ENCODE measurements at regions not wholly inside any gene's neighbourhood (a gene's known extent, or its start where the extent isn't known, plus 50 kb on each side); places are given as distances from the start of the nearest gene placed in this dataset.

DNA sequence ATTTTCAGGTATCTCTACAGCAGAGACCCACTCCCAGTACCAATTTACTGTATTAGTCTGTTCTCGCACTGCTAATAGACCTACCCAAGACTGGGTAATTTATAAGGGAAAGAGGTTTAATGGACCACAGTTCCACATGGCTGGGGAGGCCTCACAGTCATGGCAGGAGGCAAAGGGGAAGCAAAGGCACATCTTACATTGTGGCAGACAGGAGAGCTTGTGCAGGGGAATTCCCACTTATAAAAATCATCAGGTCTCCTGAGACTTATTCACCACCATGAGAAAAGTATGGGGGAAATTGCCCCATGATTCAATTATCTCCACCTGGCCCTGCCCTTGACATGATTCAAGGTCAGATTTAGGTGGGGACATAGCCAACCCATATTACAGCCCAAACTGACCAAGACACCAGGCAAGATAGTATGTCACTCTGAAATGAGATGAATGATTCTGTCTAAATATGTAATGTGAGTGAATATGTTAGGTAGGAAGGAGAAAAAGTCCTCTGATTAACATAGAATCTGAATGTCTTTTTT is 182.5 kb upstream of the CDH12 start:
- H3K4me1 ChIP-seq (ENCODE audit: insufficient read depth, low read length): no peaks in the 10 kb centered on the region
- no peak overlapping the region for H3K9ac ChIP-seq (ENCODE audit: low read depth, low read length)
- no peaks in the 10 kb centered on the region for H3K9me3 ChIP-seq (ENCODE audit: control insufficient read depth, insufficient read depth, low read length)
- H3K36me3 ChIP-seq (ENCODE audit: insufficient read depth, low read length): no peaks in the 10 kb centered on the region

DNA sequence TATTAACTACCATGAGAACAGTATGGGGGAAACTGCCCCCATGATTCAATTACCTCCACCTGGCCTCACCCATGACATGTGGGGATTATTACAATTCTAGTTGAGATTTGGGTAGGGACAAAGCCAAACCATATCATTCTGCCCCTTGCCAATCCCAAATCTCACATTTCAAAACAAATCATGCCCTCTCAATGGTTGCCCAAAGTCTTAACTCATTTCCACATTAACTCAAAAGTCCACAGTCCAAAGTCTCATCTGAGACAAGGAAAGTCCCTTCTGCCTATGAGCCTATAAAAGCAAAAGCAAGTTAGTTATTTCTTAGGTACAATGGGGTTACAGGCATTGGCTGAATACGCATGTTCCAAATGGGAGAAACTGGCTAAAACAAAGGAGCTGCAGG is 180.7 kb upstream of the CDH12 start:
- H3K9ac ChIP-seq (ENCODE audit: low read depth, low read length): no peak overlapping the region
- H3K9me3 ChIP-seq (ENCODE audit: control insufficient read depth, insufficient read depth, low read length): no peaks in the 10 kb centered on the region
- H3K36me3 ChIP-seq (ENCODE audit: insufficient read depth, low read length): no peaks in the 10 kb centered on the region
- H3K4me1 ChIP-seq (ENCODE audit: insufficient read depth, low read length): no peaks in the 10 kb centered on the region

DNA sequence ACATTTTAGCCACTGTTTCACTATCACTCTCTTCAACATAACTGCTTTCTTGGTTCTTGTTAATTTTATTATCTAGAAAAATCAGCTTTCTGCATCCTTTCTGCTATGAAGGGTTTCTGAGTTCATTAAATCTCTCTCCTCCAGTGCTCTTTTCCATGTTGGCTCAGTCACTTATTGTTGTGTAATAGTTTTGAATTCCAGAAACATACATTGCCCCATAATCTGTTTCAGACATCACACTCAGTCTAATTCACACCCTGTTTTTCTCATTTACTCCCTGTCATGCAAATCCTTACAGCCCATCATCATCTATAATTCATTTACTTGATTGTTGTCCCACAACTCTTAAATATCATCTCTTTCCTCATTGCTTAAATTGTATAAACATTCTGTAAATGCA is 176.1 kb upstream of the CDH12 start:
- no peaks in the 10 kb centered on the region for H3K36me3 ChIP-seq (ENCODE audit: insufficient read depth, low read length)
- H3K9me3 ChIP-seq (ENCODE audit: control insufficient read depth, insufficient read depth, low read length): no peaks in the 10 kb centered on the region
- no peaks in the 10 kb centered on the region for H3K4me1 ChIP-seq (ENCODE audit: insufficient read depth, low read length)
- H3K9ac ChIP-seq (ENCODE audit: low read depth, low read length): no peak overlapping the region

DNA sequence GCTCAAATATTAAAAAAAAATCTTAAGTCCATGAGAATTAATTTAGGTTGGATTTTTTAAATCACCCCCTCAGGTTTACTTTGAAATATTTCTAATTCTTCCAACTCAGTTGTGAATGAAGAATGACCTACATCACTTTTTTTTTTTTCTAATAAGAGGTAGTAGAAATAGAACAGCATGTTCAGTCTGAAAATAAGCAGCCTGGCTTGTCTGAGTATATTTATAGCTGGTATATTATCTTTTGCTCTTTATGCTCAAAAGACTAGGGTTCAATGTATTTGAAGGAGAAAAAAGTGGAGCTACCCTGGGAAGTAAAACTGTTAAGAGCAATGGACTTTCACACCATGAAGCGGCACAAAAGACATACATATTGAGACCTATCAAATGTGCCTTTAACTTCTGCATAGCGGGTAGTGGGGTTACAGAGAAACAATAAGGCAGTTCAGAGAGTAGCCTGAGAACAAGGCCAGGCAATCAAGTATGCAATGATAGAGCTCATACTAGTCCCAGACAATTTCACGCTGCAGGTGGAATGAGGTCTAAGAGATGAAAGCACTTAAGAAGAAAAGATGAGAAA is 175.4 kb upstream of the CDH12 start:
- Histone ChIP-seq H3K4me1 (ENCODE audit: insufficient read depth, low read length) (no peaks in the 10 kb centered on the region), H3K9me3 (ENCODE audit: control insufficient read depth, insufficient read depth, low read length) (no peaks in the 10 kb centered on the region), H3K9ac (ENCODE audit: low read depth, low read length) (no peak overlapping the region), H3K36me3 (ENCODE audit: insufficient read depth, low read length) (no peaks in the 10 kb centered on the region)

DNA sequence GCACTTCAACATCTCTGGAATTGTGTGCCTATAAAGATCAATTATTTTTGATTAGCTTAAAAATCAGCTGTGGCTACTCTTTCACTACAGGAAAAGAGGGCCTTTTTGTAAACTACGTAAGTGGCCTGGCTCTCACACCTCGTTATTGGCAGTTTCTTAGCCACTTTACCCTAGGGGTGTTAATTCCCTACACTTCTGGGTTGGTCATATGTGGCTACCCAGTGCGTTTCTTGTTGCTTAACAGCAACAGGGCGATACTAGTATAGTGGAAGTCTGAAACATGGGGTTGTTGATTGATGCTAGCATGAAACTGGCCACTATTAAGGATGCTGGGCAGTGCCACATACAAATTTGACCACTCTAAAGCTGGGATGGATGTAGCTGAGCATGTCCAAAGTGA is 174.7 kb upstream of the CDH12 start:
- Histone ChIP-seq H3K4me1 (ENCODE audit: insufficient read depth, low read length) (no peaks in the 10 kb centered on the region), H3K9me3 (ENCODE audit: control insufficient read depth, insufficient read depth, low read length) (no peaks in the 10 kb centered on the region), H3K36me3 (ENCODE audit: insufficient read depth, low read length) (no peaks in the 10 kb centered on the region), H3K9ac (ENCODE audit: low read depth, low read length) (no peak overlapping the region)

DNA sequence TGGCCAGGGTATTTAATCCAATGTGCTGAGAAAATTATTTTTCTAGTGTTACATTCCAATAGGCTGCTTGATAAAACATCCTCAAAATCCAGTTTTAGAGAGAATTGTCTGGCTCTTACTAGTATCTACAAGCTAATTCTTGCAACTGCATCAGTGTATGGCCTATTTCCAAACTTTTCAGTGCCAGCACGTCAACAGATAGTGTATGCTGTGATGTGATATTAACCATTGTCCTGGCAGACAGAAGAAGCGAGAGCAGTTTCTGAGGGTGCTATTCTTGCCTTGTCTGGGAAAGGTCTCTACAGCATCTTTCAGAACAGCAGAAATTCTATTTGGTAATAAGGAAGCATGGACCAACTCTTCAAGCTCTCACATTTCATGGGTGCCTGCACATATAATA is 174.2 kb upstream of the CDH12 start:
- H3K9me3 ChIP-seq (ENCODE audit: control insufficient read depth, insufficient read depth, low read length): no peaks in the 10 kb centered on the region
- H3K36me3 ChIP-seq (ENCODE audit: insufficient read depth, low read length): no peaks in the 10 kb centered on the region
- H3K4me1 ChIP-seq (ENCODE audit: insufficient read depth, low read length): no peaks in the 10 kb centered on the region
- no peak overlapping the region for H3K9ac ChIP-seq (ENCODE audit: low read depth, low read length)

DNA sequence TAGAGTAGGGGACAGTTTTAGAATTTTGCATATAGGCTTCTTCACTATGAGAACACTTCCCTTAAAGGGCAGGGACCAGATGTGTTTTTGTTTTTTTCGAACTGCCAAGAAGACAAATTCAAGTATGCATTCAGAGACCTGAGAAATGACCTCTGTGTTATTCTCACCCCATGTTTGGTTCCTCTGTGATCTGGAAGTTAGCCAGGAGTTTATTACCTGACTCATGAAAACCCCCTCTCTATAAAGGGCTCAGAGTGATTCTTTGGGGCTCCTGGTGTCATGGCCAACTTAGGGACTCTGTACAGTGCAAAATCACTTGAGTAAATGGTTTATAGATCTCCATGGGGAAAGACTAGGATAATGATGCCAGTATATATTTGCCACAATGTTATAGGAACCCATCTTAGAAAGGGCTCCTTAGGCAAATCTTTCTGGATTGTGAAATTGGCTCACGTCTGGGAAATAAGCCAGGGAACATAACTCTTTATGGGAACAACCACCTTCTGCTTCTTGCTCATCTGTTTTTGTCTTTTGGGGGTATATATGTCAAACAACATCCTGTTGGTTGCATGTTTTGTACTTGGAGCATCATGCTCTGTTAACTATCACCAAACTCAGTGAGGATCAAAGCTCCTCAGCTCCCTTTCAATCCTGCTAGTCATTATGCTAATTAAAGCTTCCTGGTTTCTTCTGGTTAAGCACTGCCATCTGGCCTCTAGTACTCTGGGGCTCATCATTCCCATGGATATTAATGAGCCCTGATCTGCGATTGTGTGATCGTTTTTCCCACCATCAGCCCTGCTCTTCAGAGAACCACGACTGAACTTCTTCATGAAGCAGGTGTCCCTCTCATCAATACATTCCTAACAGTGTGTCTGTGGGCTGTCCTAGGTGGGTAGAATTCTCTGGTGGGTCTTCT is 173.4 kb upstream of the CDH12 start:
- H3K36me3 ChIP-seq (ENCODE audit: insufficient read depth, low read length): no peaks in the 10 kb centered on the region
- no peaks in the 10 kb centered on the region for H3K9me3 ChIP-seq (ENCODE audit: control insufficient read depth, insufficient read depth, low read length)
- no peaks in the 10 kb centered on the region for H3K4me1 ChIP-seq (ENCODE audit: insufficient read depth, low read length)
- no peak overlapping the region for H3K9ac ChIP-seq (ENCODE audit: low read depth, low read length)

DNA sequence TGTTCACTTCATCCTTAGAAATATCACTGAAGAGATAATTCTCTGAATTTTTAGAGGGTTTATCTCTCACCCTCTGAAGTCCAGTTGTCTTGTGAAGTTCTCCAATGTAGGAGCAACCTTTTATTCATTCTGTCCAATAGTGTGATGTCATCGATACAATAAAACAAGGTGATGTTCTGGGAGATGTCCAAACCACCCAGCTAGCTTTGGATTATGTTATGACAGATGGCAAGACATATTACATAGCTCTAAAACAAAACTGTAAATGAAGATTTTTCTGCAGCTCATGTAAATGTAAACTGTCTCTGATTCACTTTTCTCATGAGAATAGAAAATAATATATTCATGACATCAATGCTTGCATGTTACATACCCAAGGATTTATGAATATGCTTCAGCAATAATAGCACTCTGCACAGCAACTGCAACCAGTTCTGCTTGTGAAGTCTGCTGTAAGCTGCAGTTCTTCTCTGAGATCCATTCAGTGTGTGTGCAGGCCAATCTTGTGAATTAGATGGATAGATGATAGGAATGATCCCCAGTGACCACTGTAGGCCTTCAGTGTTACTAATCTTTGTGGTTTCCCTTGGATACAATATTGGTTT is 172.6 kb upstream of the CDH12 start:
- Histone ChIP-seq H3K36me3 (ENCODE audit: insufficient read depth, low read length) (no peaks in the 10 kb centered on the region), H3K9me3 (ENCODE audit: control insufficient read depth, insufficient read depth, low read length) (no peaks in the 10 kb centered on the region), H3K9ac (ENCODE audit: low read depth, low read length) (no peak overlapping the region), H3K4me1 (ENCODE audit: insufficient read depth, low read length) (no peaks in the 10 kb centered on the region)

DNA sequence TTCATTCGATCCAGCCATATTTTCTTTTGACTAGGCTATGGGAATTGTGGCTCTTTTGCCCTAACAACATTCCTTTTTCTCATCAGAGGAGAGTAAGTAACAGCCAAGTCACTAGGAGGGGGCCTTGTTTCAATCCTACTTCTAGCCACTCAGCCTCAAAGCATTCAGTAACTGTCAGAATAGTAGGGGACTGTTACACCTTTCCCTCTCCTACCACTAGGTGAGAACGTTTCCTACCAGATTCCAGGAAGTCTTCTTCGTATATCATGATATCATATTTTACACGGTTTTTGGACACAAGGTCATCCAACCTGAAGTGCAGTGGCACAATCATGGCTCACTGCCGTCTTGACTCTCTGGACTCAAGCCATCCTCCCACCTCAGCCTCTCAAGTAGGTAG is 171.3 kb upstream of the CDH12 start:
- no peaks in the 10 kb centered on the region for H3K36me3 ChIP-seq (ENCODE audit: insufficient read depth, low read length)
- no peaks in the 10 kb centered on the region for H3K9me3 ChIP-seq (ENCODE audit: control insufficient read depth, insufficient read depth, low read length)
- H3K4me1 ChIP-seq (ENCODE audit: insufficient read depth, low read length): no peaks in the 10 kb centered on the region
- no peak overlapping the region for H3K9ac ChIP-seq (ENCODE audit: low read depth, low read length)

DNA sequence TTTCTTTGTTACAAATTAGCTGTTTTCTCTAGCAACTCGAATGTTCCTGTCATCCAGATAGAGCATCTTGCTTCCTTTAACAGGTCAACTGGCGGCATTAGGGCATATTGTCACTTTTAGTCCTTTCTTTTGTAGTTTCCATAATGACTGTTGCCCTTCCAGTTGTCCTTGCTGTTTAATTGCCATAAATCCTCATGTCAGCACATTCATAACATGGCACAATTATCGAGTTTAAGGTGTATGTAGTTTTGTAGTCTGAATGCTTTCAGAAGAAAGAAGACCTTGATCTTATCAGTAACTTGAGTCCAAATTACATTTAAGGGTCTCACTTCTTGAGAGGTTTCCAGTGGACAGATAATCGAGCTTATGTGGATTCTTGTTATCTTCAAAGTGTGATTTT is 161.7 kb upstream of the CDH12 start:
- Histone ChIP-seq H3K4me1 (ENCODE audit: insufficient read depth, low read length) (no peaks in the 10 kb centered on the region), H3K36me3 (ENCODE audit: insufficient read depth, low read length) (no peaks in the 10 kb centered on the region), H3K9me3 (ENCODE audit: control insufficient read depth, insufficient read depth, low read length) (no peaks in the 10 kb centered on the region), H3K9ac (ENCODE audit: low read depth, low read length) (no peak overlapping the region)

DNA sequence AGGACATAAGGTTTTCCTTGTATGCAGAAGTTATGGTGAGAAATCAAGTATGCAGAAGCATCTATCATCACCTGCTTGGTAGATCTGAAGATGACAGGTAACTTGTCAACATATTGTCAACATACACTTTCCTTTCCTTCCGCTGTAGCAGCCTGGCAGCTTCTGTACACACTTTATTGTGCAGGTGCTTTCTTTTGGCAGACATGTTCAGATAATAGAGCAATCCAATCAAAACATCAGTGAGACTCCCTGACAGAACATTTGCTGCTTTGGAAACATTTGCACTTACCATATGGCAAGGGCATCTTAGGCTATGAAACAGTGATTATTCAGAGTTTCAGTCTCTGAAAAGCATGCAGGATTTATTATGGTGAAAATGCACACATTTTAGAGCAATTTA is 161.1 kb upstream of the CDH12 start:
- Histone ChIP-seq H3K4me1 (ENCODE audit: insufficient read depth, low read length) (no peaks in the 10 kb centered on the region), H3K9me3 (ENCODE audit: control insufficient read depth, insufficient read depth, low read length) (no peaks in the 10 kb centered on the region), H3K9ac (ENCODE audit: low read depth, low read length) (no peak overlapping the region), H3K36me3 (ENCODE audit: insufficient read depth, low read length) (no peaks in the 10 kb centered on the region)

DNA sequence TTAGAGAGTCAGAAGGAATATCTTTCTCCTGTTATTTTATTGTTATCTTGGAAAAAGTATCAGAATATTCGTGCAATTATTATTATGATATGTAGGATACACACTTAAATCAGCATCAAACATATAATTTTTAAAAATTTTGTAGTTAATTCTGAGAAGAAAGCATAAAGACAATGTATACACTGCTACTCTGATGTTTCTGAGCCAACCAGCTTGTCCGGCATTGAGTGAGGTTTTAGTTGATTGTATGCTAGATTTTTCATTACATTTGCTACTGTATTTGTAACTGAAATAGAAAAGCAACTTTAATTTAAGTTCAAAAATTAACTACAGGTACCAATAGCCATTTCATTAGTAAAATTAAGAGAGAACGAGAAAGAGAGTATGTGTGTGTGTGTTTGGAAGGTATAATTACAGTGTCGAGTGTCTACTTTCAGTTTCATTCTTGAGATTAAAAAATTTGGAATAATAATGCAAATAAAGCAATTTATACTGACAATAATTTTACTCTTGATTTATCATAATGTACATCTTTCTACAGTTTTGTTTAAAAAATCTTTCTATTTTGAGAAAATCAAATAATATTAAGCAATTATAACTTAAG is 160.4 kb upstream of the CDH12 start:
- Histone ChIP-seq H3K9me3 (ENCODE audit: control insufficient read depth, insufficient read depth, low read length) (no peaks in the 10 kb centered on the region), H3K36me3 (ENCODE audit: insufficient read depth, low read length) (no peaks in the 10 kb centered on the region), H3K9ac (ENCODE audit: low read depth, low read length) (no peak overlapping the region), H3K4me1 (ENCODE audit: insufficient read depth, low read length) (no peaks in the 10 kb centered on the region)

DNA sequence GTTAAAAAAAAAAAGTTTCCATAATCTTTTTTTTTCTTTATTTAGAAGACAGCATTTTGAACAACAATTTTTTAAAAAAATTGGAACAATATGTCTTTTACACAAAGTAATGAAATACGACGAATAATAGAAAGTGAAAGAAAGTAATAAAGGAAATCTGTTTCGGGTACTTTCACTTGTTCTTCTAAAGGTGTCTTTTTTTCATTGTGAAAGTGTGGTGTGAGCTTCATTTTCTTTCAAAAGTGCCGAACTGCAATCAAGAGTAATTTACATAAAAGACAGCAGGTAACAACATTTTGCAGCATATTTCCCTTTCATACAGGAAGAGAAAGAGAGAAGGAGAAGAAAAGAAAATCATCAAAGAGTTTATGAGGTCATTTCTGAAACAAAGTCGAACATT is 159.7 kb upstream of the CDH12 start:
- Histone ChIP-seq H3K4me1 (ENCODE audit: insufficient read depth, low read length) (no peaks in the 10 kb centered on the region), H3K9ac (ENCODE audit: low read depth, low read length) (no peak overlapping the region), H3K36me3 (ENCODE audit: insufficient read depth, low read length) (no peaks in the 10 kb centered on the region)

DNA sequence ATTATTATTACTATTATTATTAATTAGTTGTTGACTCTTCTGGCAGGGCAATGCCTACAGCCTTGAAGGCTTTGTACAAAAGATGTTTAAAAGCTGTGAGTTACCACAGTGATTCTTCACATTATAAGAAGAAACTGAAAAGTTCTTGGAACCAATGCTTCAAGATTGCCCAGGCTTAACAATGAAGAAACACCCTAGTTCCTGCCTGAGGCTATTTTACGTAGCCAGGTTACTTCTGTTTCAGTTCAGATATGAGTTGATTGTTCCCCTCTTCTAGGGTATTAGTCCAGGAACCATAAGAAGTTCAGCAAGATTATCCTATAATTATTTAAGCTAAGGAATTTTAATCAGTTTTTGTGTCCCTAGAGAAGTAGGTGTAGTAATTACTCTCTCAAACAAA is 154.6 kb upstream of the CDH12 start:
- no peaks in the 10 kb centered on the region for H3K36me3 ChIP-seq (ENCODE audit: insufficient read depth, low read length)
- no peak overlapping the region for H3K9ac ChIP-seq (ENCODE audit: low read depth, low read length)
- H3K4me1 ChIP-seq (ENCODE audit: insufficient read depth, low read length): no peaks in the 10 kb centered on the region
- H3K9me3 ChIP-seq (ENCODE audit: control insufficient read depth, insufficient read depth, low read length): no peaks in the 10 kb centered on the region

More for the DNA sequence above, 159.7 kb upstream of the CDH12 start:
- H3K9me3 ChIP-seq (ENCODE audit: control insufficient read depth, insufficient read depth, low read length): no peaks in the 10 kb centered on the region
